Left kidney (tissue), 1 donor: ENCODE measurements at regions not wholly inside any gene's neighbourhood (a gene's known extent, or its start where the extent isn't known, plus 50 kb on each side); places are given as distances from the start of the nearest gene placed in this dataset.
A peak's percentile ranks its signal among the peaks of the same experiment; 100 is the strongest.
"Not testable (repeated sequence)": the region's sequence is repeated elsewhere in the genome, so short reads cannot be mapped to it uniquely, and the experiment has no call there.

Experiments used
- DNase-seq: peaks from one replicate; pipeline ENCODE4 v3.0.0-alpha.2; 2013

- DNase-seq, result no peak
These were observed 118.1 kb downstream of the EBLN2 start for GRCh38 chr3:73179601-73180000.

- no peak for DNase-seq
These were observed 125.3 kb downstream of the EBLN2 start for GRCh38 chr3:73186741-73187140.

GRCh38 chr3:73187328-73187727, 125.9 kb downstream of the EBLN2 start:
- DNase-seq, result no peak

- no peak for DNase-seq
These were observed 127.2 kb downstream of the EBLN2 start for GRCh38 chr3:73188707-73189106.

- peak; percentile 19 for DNase-seq
These were observed 130.7 kb downstream of the EBLN2 start for GRCh38 chr3:73192036-73192738.

- not testable (repeated sequence) for DNase-seq
These were observed 132.5 kb downstream of the EBLN2 start for GRCh38 chr3:73193943-73194342.

GRCh38 chr3:73197187-73197586, 135.7 kb downstream of the EBLN2 start:
- no peak for DNase-seq

- DNase-seq, result no peak
These were observed 141.6 kb downstream of the EBLN2 start for GRCh38 chr3:73203101-73203500.

- no peak for DNase-seq
These were observed 142.2 kb downstream of the EBLN2 start for GRCh38 chr3:73203633-73204032.

- DNase-seq, result no peak
These were observed 143.4 kb downstream of the EBLN2 start for GRCh38 chr3:73204841-73205240.

GRCh38 chr3:73206030-73206429, 144.6 kb downstream of the EBLN2 start:
- DNase-seq, result no peak

- no peak for DNase-seq
These were observed 146.5 kb downstream of the EBLN2 start for GRCh38 chr3:73207946-73208440.

GRCh38 chr3:73210759-73211158, 149.3 kb downstream of the EBLN2 start:
- DNase-seq, result no peak

- no peak for DNase-seq
These were observed 151.2 kb downstream of the EBLN2 start for GRCh38 chr3:73212683-73213082.

- DNase-seq, result no peak
These were observed 152.4 kb downstream of the EBLN2 start for GRCh38 chr3:73213896-73214295.

- no peak for DNase-seq
These were observed 153.4 kb downstream of the EBLN2 start for GRCh38 chr3:73214846-73215245.

- no peak for DNase-seq
These were observed 153.8 kb downstream of the EBLN2 start for GRCh38 chr3:73215281-73215680.

GRCh38 chr3:73215901-73216300, 154.4 kb downstream of the EBLN2 start:
- DNase-seq, result no peak

GRCh38 chr3:73216310-73216709, 154.9 kb downstream of the EBLN2 start:
- no peak for DNase-seq

- DNase-seq, result no peak
These were observed 160.7 kb downstream of the EBLN2 start for GRCh38 chr3:73222126-73222525.

GRCh38 chr3:73225146-73225855, 163.8 kb downstream of the EBLN2 start:
- DNase-seq, result peak; percentile 49

GRCh38 chr3:73225991-73226390, 164.5 kb downstream of the EBLN2 start:
- peak; percentile 21 for DNase-seq

GRCh38 chr3:73228000-73228399, 166.5 kb downstream of the EBLN2 start:
- no peak for DNase-seq

- DNase-seq, result no peak
These were observed 167.0 kb downstream of the EBLN2 start for GRCh38 chr3:73228437-73228836.
